Stimulated activated CD4-positive, alpha-beta T cell treated with anti-CD3 and anti-CD28 coated beads, Interleukin-12 subunit alpha, Interleukin-12 subunit beta, amount 100 ng/mL, for 24 hours (primary cell): ENCODE measurements at regions not wholly inside any gene's neighbourhood (a gene's known extent, or its start where the extent isn't known, plus 50 kb on each side); places are given as distances from the start of the nearest gene placed in this dataset.
"Not testable (repeated sequence)": the region's sequence is repeated elsewhere in the genome, so short reads cannot be mapped to it uniquely, and the experiment has no call there.

Experiments used
- DNase-seq, 2 experiments: peaks; one replicate each; pipeline ENCODE4 v3.0.0-alpha.2; 2020; ENCODE audit warnings: low read depth in 2 of 2

DNA sequence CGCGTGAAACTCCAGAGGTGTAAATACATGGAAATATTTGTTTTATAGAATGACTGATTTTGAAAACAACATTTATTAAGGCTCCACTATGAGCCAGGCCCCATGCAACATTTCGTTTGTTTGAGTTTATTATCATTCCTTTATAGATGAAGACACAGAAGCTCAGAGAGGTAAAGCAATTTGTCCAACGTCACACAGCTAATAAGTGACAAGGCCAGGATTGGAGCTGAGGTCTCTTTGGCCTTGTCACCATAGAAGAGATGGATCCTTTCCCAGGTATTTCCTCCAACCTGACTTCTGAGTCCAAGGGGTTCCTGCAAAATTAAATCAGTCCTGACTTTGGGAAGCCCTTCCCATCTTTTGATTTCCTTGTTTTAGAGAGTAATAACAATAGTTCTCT lies 98.0 kb downstream of the SYF2 start:
- no peak for DNase-seq

DNA sequence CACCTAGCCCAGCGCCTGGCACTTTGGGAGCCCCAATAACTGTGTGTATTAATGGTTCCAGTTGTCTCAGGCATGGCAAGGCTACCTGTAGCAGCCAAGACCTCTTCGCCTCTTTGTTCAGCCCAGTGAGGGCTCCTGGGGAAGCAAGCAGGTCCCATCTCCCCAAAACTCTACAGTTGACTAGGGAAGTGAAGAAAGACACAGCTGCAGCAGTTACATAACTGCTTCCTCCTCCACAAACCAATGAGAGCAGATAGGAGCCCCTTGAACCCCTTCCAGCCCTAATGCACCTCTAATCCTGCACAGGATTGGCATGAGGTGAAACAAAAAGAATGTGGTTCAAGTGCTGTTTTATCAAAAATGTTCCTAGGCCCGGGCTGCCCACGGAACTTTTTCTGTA lies 100.5 kb downstream of the SYF2 start:
- DNase-seq = no peak

DNA sequence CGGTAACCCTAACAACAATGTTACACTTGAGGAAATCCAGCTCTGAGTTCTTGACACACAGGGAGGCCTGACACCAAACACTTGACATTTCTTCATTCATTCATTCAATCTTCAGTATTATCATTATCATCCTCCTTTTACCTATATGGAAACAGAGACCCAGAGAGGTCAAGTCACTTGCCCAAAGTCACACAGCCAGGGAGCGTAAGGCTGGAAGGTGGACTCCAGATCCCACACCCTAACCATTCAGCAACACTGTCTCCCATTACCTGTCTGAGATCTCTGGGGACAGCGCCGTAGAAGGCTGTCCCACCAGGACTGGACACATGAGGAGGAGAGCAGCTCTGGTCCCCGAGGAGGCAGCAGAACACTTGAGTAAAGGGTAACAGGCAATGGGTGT lies 101.4 kb downstream of the SYF2 start:
- DNase-seq = no peak

DNA sequence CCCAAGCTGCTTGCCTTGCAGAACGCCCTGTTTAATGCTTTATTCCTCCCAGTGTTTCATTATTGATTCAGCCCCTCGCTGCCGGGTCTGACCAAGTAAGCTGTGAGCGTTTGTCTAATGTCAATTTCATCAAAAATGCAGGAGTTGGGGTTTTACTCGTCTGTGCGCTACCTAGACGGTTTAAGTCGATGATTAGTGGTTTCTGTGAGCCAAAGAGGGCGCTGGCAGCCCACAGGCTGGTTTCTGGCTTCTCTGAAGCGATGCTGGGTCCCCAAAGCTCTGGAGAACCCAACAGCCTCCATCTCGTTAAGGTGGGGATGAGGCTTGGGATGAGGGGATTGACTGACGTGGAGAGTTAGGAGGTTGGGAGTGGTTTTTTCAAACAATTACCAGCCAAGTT lies 102.9 kb downstream of the SYF2 start:
- DNase-seq = no peak

DNA sequence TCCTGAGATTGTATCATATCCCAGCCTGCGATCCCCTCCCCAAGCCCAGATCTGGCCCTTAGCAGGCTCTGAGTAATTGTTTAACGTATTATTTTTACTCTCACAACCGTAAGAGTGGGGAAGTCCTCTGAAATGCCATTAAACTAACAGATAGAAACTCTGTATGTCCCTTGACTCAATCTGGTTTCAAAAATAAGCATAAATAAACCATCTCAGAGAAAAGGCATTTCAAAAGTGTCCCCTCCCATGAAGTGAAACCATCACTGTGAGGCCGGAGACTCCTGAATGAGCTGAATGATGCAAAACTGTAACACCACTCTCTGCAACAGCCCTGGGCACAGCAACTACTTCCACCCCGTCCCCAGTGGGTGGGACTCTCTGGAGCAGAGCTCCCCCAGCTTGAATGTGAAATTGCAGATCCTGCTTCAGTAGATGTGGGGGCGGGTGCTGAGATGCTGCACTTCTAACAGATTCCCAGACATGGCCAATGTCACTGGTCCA lies 104.1 kb downstream of the SYF2 start:
- DNase-seq = no peak

DNA sequence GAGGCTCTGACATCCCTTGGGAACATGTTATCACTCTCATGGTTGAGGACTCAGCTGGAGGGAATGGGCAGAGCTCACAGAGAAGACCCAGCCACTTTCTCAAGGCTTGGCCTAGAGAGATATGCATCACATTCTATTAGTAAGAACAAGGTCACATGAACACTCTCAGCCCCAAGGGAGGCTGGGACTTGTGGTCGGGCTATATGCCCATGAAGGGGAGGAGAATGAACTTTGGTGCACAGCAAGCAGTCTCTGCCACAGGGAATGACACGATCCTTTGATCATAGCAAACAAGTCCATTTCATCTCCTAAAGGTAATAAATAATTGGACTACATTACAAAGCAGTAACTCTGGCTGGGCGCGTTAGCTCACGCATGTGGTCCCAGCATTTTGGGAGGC lies 105.7 kb downstream of the SYF2 start:
- no peak for DNase-seq

DNA sequence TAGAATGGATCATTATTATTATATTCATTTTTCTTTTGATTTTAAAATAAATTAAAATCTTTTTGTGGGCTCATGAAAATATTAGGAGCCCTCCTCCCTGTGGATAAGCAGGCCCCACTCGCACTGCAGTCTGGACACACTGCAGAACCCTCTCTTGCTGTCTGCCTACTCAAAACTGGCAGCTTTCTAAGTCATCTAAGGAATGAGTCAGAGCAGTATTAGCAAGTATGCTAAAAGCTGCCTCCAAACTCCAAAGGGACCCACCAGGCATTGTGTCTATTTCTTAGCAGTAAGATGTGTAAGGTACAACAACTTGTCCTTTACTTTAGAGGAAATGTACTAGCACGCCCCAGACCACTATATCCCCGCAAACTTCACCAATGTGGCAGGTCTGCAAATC lies 108.8 kb downstream of the SYF2 start:
- DNase-seq = no peak

DNA sequence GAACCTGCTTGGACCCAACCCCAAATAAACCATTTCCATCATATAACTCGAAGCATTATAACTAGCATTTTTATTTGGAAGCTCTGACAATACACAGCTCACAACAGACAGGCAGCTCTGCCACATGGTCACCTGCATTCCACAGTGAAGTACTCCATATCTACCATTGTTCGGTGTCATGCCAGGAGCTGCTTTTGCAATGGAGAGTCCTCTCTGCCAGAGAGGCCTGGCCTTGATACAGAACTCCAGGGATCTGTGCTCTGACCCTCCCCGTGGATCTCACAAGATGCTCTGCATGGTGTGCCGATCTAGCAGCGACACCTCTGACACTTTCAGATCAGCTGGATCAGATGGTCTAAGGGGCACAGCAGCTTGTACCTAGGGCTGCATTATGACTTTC lies 109.6 kb downstream of the SYF2 start:
- no peak for DNase-seq

DNA sequence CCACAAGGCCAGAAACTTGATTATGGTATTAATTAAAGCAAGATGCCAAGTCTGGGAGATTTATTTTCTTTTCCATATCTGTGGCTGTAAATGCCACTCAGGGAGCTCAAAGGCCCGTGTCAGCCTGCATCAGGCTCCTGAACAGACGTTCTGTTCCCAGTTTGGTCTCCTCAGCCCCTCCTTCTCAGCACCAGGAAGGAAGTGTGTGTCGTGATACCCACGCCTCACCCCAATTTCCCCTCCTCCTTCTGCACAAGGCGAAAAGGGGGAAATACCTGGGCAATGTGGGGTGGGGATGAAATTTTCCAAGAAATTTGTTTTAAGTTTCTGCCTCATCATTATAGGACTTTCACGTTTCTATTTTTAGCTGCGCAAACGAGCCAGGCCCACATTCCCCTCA lies 112.0 kb downstream of the SYF2 start:
- no peak for DNase-seq

DNA sequence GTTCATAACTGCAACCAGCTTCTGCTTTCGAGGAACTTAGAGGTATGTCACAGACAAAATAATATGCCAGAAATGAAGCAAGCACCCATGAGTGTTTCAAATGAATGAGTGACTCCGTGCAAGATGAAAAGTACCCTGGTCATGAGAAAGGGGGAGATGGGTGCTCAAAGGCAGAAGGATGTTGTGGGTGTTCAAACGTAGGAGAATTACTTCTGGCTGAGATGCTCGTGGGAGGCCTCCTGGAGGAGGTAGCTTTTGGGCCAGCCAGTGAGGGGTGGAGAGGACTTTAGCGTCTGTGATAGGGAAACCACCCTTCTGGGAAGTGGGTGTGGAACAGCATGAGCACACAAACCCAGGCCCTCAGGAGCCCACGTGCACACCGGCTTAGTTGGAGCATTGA lies 113.8 kb downstream of the SYF2 start:
- peak in 1 of 2 experiments; percentile 22 for DNase-seq

DNA sequence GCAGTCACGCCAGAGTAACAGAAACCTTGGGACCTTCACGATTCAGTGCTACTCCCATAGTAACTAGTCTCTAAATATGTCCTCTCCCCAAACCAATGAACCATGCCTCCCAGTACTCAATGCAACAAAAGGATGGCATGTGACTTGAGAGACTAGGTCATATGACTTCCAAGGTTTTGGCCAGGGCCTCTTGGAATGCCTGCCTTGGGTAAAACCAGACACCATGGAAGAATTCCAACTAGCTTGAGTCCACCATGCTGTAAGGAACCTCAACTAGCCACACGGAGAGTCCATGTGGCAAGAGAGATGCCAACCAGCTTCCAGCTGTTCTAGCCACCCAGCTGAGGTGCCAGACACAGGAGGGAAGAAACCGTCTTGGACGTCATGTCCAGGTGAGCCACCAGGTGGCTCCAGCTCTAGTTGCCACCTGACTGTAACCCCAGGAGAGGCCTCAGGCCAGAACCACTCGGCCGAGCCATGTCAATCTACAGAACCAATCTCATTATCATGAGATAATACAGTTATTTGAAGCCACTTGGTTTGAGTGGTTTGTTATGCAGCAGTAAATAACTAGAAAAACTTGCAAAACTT lies 115.0 kb downstream of the SYF2 start:
- DNase-seq = peak in 1 of 2 experiments; percentile 26

DNA sequence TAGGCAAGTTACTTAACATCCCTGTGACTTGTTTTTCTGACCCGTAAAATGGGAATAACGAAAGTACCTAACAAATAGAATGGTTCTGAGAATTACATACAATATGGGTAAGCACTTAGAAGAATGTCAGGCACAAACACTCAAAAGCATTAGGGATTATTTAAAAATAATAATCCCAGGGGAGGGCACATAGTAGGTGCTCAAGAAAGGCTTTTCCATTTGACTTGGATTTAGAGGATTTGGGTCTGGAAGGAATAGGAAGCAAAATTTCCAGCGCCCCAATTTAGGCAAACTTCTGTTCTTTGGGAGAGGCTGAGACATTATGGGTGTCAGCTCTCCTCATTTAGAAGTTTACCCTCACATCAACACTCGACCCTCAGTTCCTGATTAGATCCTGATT lies 115.5 kb downstream of the SYF2 start:
- no peak for DNase-seq

DNA sequence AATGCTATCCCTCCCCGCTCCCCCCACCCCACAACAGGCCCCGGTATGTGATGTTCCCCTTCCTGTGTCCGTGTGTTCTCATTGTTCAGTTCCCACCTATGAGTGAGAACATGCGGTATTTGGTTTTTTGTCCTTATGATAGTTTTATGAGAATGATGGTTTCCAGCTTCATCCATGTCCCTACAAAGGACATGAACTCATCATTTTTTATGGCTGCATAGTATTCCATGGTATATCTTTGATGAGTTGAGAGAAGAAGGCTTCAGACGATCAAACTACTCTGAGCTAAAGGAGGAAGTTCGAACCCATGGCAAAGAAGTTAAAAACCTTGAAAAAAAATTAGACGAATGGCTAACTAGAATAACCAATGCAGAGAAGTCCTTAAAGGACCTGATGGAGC lies 116.2 kb downstream of the SYF2 start:
- DNase-seq = not testable (repeated sequence)

DNA sequence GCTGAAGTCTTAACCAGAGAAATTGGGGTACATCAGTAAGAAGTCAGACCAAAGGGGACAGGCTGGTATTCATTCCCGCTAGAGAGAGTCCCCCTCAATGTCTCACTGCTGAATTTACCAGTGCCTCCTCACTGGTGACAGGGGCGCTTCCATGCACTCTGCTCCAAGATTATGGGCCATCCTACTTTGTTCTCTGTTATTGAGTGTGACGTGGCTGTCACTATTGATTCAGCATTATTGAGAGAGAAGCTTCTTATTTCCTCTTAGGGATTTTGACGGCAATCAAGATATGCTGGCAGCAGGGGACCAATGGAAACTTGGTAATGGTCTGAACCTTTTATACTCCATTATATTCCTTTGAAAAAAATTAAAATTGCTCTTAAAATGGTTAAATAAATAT lies 118.6 kb downstream of the SYF2 start:
- DNase-seq = no peak

DNA sequence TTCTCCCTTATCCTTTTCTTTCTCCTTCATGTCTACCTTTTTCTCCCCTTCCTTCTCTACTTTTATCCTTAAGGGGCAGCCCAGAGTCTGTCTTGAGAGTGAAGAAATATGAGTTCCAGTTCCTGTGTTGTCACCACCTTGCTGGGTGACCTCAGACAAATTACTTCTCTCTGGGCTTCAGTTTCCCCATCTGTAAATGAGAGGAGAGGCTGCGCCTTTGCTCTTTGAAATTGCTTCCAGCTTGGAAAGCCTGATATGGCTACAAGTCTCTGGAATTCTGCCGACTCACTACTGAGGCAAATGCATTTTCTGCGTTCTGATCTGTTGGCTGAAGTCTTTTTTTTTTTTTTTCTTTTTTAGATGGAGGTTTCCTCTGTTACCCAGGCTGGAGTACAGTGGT lies 119.2 kb downstream of the SYF2 start:
- no peak for DNase-seq

DNA sequence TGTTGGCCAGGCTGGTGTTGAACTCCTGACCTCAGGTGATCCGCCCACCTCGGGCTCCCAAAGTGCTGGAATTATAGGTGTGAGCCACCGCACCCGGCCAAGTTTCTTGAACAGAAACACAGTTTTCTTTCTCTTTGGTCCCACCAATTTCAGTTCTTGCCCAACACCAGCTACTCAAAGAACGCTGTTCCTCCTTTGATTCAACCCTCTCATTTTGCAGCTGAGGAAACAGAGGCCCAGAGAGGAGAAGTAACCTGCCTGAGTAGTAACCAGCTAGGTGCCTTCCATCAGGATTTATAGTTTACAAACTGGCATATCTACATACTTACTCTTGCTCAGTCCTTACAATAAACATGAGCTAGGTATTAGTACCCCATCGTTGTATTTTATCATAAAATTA lies 119.9 kb downstream of the SYF2 start:
- DNase-seq = no peak

DNA sequence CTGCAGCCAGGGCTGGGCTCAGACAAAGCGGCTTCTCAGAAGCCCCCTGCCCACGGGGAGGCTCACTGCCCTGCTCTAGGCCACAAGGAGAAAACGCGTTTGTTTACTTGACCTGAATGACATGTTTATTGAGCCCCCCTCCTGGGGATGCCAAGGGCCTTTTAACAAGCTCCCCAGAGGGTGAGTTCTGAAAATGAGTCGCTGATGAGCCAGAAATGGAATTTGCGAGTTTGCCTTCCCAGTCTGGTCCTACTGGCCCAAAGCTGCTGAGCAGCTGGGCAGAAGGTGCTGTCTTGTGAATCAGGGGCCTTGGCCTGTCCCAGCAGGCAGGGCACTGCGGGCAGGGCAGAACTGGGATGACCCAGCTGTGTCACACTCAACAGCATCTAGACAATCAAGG lies 120.6 kb downstream of the SYF2 start:
- no peak for DNase-seq

DNA sequence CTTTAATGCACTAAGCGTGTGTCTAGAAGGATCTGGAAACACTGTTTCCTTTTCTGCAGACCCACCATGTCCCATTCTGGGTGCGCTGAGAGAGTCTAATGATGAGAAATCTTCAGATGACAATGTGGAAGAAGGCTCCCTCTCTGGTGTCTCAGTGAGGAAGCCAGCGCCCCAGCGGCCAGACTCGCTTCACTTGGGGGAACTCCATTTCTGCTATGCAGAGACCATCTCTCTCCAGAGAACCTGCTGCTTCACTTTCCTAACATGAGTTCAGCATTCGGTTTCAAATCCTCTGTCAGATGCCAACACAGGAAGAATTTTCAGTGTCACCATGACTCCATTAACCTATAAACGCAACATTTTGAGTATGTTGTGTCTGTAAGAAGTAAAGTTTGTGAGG lies 121.8 kb downstream of the SYF2 start:
- no peak for DNase-seq

DNA sequence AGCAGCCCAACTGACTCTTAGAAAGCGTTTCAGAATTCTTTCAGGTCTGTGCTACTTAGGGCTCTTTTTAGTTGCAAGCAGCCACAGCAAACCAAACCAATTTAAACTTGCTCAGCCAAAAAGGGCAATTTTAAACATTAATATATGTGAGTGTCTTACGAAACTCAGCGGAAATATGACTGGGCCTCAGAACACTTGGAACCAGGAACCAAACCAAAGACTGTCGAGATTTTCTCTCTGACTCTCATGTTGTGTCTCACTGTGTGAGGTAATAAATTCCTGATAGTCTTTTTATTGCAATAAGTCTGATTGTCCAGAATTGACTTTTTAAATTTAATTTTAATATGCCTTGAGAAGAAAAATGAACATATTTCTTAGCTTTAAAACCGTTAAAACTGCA lies 122.3 kb downstream of the SYF2 start:
- no peak for DNase-seq

DNA sequence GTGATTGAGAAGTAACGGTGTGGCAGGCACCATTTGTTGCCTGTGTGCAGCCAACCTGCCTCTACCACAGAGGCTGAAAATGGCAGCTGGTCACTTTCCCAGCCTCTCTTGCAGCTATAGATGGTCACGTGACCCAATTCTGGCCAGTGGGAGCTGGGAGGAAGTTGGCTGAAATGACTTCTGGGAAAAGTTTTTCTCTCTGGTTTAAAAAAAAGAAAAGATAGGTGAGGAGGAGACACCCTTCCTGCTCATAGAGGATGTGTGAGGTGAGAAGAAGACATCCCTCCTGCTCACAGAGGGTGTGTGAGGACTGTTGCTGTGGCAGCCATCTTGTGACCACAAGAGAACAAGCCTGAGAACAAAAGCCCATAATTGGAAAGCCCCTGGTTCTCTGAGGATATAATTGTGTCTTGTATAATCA lies 122.8 kb downstream of the SYF2 start:
- DNase-seq = no peak

DNA sequence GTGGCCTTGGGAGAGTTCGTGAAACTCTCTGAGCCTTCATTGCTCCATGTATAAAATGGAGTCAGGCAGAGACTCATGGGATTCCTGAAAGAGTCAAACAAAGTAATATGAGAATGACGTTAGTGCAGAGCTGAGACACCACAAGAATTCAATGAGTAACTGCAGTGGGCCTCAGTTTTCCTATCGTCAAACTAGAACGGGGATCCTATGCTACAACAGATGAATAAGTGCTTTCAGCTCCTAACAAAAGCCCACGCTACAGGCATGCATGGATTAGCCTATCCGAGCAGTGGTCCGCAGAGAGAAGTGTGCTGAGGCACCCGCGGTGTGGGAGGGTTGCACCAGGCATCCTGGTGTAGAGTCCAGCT lies 124.7 kb downstream of the SYF2 start:
- DNase-seq = no peak

DNA sequence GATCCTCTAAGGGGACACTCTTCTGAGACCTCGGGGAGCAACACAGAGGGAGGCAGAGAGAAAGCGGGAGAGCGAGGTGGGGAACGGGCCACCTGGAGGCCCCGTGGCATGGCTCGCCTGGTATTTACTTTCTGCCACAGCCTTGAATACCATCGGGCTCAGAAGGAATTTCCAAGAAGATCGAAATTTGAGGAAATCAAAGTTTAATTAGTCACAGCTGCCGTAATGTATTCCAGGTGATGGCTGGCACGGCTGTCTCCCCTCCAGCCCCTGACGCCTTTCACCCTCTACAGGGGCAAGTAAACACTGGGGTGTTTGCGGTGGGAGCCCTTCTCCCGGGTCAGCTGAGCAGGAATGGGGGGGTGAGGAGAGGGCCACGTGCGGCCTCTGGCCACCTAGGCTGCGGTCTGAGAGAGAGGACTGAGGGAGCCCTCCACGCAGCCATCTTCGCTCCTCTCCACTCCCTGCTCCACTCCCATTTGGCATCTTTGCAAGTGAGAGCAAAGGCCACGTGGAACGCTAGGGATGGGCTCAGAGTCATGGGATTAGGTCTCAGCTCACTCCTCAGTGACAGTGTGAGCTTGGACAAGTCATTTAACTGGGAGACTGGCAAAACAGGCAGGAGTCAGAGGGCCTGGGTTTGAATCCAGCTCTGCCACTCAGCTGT lies 125.2 kb downstream of the SYF2 start:
- DNase-seq = no peak

DNA sequence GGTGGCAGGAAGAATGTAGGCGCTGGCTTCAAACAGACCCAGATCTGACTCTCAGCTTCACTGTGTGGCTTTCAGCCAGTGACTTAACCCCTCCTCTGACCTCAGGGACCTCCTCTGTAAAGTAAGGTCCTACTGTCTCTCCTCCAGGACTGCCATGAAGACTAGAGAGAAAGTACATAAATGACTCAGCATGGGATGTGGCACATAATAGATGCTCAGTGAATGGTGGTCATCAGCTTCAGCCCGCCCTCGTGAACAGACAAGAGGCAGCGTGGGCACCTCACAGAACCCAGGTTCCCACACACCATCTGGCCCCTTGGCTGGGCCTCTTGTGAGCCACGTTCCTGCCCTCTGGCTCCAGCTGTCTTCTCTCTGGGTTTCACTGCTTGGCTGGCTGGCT lies 126.0 kb downstream of the SYF2 start:
- DNase-seq = no peak

DNA sequence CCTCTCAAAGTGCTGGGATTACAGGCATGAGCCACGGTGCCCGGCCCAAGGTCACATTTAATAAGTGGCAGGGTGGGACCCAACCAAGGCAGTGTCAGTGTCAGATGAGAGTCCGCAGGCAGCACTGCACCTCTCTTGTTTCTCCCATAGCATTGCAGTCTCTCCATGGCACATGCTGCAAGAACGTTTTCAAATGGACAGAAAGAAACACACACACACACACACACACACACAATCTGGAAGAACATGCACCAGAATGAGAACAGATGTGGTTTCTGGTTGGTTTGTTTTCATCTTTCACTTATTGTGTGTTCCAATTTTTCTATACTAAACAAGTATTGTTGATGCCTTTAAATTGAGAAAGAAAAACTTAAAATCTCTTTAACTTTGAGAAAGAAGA lies 126.5 kb downstream of the SYF2 start:
- no peak for DNase-seq
